Right ventricle myocardium superior (tissue), 1 donor: ENCODE measurements at regions not wholly inside any gene's neighbourhood (a gene's known extent, or its start where the extent isn't known, plus 50 kb on each side); places are given as distances from the start of the nearest gene placed in this dataset.
"Not testable (repeated sequence)": the region's sequence is repeated elsewhere in the genome, so short reads cannot be mapped to it uniquely, and the experiment has no call there.

Source experiments
- ATAC-seq: fragments of 200-7000 bp; cut with Tn5 transposase; one replicate; pipeline ENCODE4 v1.9.1; 2020; ENCODE audit warnings: mild to moderate bottlenecking; ENCODE audit not compliant: poor library complexity
- DNase-seq: peaks from one replicate; pipeline ENCODE4 v3.0.0-alpha.2; 2020
- intact Hi-C: fragments of 100-400 bp; cut with DNase I; formaldehyde crosslinking; loops from one replicate; pipeline ENCODE4 v1.11.2; 2022
- donor health status: DM: no; HTN: yes; CAD: no; lungs with severe emphysema.

DNA sequence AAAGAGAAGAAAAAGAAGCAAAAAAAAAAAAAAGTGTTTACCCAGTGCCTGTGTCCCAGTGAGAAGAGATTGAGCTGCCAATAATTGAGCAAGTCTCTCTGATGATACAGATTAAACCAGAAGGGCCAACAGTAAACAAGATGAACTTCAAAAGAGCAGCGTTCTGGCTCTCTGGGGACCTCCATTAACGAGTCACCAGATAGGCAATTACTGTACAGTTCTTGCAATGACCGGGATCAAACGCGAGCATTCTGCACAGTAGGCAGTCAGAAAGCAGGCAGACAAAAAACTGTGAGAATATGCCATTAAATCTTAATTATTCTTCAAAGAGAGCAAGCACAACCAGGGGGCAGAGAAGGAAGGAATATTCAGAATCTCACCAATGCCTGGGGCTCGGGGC lies 626.1 kb downstream of the TMEM114 start:
- no peak for DNase-seq
- intact Hi-C loops = no loop called here

DNA sequence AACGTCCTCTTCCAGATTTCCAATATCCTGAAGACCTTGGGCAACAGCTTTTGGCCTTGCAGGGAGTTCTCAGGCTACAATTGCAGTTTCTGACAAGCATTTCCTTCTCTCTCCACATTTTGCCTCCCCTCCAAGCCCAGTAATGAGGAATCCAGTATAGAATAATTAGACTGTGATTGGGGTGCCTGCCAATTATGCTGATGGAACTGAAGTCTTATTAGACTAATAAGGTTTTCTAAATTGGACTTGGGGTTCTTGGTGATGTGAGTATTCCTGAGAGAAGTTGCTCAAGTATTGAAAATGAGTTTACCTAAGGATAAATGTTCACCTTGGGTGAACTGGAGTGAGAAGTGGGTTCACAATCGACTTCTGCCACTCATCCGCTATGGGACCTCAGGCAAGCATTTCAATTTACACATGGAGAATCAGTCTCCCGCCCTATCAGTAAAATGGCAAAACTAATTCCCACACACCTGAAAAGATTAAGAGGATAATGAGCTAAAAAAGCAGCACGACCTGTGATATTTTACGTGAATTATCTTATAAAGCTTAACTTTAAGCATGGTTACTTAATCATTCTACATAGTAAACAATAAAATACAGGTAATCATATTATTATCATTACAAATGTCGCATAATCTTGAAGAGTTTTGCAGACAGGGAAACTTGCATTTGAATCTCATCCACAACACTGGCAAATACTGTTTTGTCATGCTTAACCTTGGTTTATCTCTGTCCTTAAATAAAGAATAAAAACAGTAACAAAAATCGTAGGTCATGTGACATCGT lies 628.0 kb downstream of the TMEM114 start:
- DNase-seq (no peak), ATAC-seq (no peak)
- intact Hi-C loops = no loop called here

More for the DNA sequence above, 626.1 kb downstream of the TMEM114 start:
- ATAC-seq = no peak

DNA sequence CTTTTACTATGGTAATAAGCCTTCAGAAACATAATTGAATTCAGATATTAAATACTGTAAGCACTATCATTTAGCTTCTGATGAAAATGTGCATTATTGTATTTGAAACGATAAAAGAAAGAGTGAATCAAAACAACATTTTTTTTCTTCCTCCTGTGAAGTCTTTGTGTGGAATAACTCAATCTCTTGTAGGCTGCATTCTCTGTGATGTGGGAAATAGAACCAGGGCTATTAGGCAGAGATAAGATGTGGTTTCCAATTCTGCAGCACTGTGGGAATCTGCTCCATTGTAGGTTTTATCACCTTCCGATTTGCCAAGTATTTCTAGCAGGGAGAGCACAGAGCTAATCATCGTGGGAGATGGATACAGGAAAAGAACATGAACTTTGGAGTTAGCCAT lies 624.5 kb downstream of the RBFOX1 start:
- ATAC-seq (no peak), DNase-seq (no peak)
- intact Hi-C loops = no loop called here

GRCh38 chr16:7953360-7953759 lies 620.7 kb downstream of the RBFOX1 start:
- intact Hi-C loops = no loop called here
- no peak for ATAC-seq

DNA sequence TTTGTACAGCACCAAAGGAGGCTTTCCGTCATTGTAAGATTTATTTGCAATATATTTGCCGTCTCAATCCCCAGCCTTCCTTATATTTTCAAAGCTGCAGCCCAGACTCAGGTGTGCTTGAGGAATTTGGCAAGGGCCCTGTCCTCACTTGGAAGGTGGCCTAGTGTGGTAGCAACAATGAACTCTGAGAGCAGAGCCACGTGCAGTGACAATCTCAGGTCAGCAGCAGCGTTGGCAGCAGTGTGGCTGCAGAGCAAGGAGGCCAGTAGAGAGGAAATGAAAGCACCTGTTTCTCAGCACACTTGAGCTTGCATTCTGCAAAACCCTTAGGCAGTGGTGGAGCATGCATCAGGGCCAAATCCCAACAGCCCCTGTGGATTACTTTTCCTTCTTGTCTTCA lies 613.5 kb downstream of the RBFOX1 start:
- ATAC-seq (no peak), DNase-seq (no peak)
- intact Hi-C loops = no loop called here

More at GRCh38 chr16:7953360-7953759, 620.7 kb downstream of the RBFOX1 start:
- no peak for DNase-seq

DNA sequence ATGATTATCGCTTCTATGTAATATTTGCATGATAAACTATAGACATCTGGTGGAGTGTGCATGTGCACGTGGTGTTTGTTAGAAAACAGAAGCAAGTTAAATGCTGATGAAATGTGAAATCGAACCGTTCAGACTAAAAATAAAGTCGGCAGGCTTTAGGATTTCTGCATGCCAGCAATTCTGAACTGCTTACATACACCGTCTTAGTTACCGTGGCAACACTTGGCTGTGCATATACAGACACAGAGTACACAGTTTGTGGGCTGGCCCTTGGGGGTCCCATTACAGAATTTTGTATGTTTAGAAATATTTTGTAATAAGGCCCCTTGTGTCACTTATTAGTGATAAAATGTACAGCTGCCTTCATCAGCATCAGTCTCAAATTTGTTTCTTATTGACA lies 605.5 kb downstream of the RBFOX1 start:
- intact Hi-C loops = no loop called here
- ATAC-seq = no peak
- DNase-seq = no peak

DNA sequence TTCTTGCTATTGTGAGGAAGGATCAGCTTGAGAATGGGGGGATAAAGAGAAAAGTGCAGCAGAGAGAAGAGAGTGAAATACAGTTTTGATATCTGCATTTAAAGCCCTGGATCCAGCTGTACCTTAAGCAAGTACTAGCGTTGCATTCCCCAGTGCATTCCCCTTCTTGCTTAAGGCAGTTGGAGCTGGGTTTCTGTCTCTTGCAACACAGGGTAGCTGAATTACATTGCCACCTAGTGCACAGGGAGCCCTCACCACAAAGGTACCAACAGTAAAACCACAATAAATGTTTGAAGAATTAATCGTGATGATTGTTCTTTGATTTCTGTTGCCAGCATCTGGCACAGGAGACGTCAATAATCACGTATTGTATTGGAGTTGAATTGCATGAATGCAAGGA lies 588.7 kb downstream of the RBFOX1 start:
- no peak for ATAC-seq
- no peak for DNase-seq
- intact Hi-C loops = loop anchor here (10.0 kb wide), 1 partner anchor 897 kb away; no protein-coding TSS in a partner anchor

- intact Hi-C loops = loop anchor here (10.0 kb wide), 1 partner anchor 895 kb away; no protein-coding TSS in a partner anchor
- DNase-seq (no peak), ATAC-seq (no peak)
Measured at GRCh38 chr16:7919782-7920181, 587.1 kb downstream of the RBFOX1 start.

DNA sequence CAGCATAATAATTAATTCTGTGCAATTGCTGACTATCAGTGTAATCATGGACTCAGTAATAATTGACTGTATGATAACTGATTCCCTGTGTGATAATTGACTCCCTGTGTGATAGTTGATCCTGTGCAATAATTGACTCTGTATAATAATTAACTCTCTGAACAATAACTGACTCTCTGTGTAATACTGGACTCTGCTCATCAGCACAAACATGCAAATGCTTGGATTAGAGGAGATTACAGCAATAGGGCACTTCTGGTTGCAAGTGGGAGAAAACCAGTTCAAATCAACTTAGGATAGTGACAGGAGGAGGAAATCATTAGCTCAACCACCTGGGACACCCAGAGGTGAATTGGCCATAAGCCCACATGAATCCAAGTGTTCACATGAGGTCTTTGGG lies 582.1 kb downstream of the RBFOX1 start:
- intact Hi-C loops = no loop called here
- no peak for ATAC-seq
- no peak for DNase-seq

DNA sequence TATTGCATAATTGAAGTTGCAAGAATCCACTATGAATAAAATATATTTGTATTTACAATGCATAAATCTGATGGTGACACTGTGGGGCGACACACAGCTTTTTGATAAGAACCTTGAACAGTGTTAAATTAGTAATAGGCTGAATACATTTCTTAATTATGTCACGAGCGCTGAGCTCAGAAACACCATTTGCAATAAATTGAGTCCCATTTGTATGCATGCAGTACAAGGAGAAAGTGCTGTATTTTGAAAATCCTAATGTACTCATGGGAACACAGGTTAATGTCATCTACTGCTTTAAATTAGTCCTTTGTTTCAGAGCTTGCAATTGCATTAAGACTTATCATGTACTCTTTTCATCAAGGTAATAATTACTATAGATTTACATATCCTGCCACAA lies 579.5 kb downstream of the RBFOX1 start:
- ATAC-seq = no peak
- intact Hi-C loops = no loop called here

DNA sequence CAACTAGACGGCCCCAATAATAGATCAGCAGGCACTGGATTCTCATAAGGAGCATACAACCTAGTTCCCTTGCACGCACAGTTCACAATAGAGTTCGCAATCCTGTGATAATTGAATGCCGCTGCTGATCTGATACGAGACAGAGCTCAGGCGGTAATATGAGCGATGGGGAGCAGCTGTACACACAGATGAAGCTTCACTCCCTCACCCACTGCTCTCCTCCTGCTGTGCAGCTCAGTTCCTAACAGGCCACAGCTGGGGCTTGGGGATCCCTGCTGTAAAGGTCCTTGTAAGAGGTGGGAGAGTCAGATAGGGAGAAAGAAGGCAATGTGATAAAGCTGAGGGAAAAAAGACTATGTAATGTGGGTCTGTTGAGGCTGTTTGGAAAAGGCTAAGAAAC lies 577.5 kb downstream of the RBFOX1 start:
- intact Hi-C loops = no loop called here
- ATAC-seq (no peak), DNase-seq (no peak)

More for the DNA sequence above, 579.5 kb downstream of the RBFOX1 start:
- DNase-seq = no peak

- intact Hi-C loops = no loop called here
- no peak for DNase-seq
- ATAC-seq = no peak
Measured at GRCh38 chr16:7888411-7888810, 555.8 kb downstream of the RBFOX1 start.

GRCh38 chr16:7887316-7887715 lies 554.7 kb downstream of the RBFOX1 start:
- intact Hi-C loops = no loop called here
- no peak for DNase-seq
- no peak for ATAC-seq

DNA sequence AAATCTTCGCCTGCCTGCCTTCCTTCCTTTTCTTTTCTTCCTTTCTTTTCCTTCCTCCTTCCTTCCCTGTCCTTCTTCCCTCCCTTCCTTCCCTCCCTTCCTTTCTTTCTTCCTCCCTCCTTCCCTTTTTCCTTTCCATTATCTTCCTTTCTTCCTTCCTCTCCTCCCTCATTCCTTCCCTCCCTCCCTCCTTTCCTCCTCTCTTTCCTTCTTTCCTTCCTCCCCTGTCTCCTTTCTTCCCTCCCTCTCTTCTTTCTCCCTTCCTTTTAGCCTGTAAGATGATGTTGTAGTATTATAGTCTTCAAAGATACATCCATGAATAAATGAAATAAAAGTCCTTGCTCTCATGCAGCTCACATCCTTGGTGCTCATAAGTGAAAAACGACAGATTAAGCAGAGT lies 539.3 kb downstream of the RBFOX1 start:
- intact Hi-C loops = no loop called here

GRCh38 chr16:7871371-7871770 lies 538.7 kb downstream of the RBFOX1 start:
- intact Hi-C loops = no loop called here
- DNase-seq = no peak
- no peak for ATAC-seq

More for the DNA sequence above, 539.3 kb downstream of the RBFOX1 start:
- DNase-seq = no peak
- ATAC-seq = no peak

DNA sequence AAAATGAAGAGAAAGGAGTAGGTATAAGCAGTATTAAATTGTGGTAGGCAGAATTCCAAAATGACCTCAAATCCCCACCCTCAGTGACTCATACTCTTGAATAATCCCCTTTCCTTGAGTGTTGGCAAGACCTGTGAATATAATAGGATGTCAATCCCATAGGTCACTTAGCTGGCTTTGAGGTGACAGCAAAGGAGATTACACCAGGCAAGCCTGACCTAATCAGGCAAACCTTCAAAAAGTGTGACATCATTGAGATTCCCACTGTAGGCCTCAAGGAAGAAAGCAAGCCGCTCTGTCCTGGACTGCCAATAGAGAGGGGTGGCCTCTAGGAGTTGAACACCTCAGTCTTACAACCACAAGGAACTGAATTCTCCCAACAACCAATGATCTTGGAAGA lies 535.2 kb downstream of the RBFOX1 start:
- intact Hi-C loops = no loop called here
- ATAC-seq = no peak
- no peak for DNase-seq

GRCh38 chr16:7866144-7866543 lies 533.5 kb downstream of the RBFOX1 start:
- DNase-seq (no peak), ATAC-seq (no peak)
- intact Hi-C loops = no loop called here

DNA sequence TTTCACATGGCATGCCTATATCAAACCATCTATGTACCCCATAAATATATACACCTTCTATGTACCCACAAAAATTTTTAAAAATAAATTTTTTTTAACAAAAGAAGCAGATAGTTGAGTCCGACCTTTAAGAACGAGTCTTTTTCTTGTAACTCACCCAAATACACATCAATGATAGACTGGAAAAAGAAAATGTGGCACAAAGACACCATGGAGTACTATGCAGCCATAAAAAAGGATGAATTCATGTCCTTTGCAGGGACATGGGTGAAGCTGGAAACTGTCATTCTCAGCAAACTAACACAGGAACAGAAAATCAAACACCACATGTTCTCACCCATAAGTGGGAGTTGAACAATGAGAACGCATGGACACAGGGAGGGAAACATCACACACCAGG lies 532.7 kb downstream of the RBFOX1 start:
- ATAC-seq, intact Hi-C loops, DNase-seq: not testable (repeated sequence)

GRCh38 chr16:7861891-7862582 lies 529.4 kb downstream of the RBFOX1 start:
- DNase-seq = no peak
- intact Hi-C loops = no loop called here

GRCh38 chr16:7853197-7853596 lies 520.6 kb downstream of the RBFOX1 start:
- ATAC-seq (no peak), DNase-seq (no peak)
- intact Hi-C loops = no loop called here

More at GRCh38 chr16:7861891-7862582, 529.4 kb downstream of the RBFOX1 start:
- no peak for ATAC-seq
